Lung (tissue), 11 donors: ENCODE measurements at regions not wholly inside any gene's neighbourhood (a gene's known extent, or its start where the extent isn't known, plus 50 kb on each side); places are given as distances from the start of the nearest gene placed in this dataset.

Source experiments
- ATAC-seq: fragments of 200-7000 bp; cut with Tn5 transposase; one replicate; pipeline ENCODE4 v1.9.1; 2020; ENCODE audit warnings: moderate number of reproducible peaks; ENCODE audit not compliant: insufficient read depth, low FRiP score
- DNase-seq, 3 donors: peaks; one replicate each; pipeline ENCODE4 v3.0.0-alpha.2; 2013 to 2017
- H3K27ac ChIP-seq, 2 donors: one replicate each; pipeline ENCODE4 v1.5.1; 2013; ENCODE audit warnings: mild to moderate bottlenecking in 2 of 2, moderate library complexity in 2 of 2, control low read depth in 1 of 2, inconsistent platforms in 1 of 2, low read depth in 1 of 2, low read length in 1 of 2
- H3K27me3 ChIP-seq, 3 donors: one replicate each; pipeline ENCODE4 v1.5.1; 2013; ENCODE audit warnings: low read length in 2 of 3; ENCODE audit not compliant: control insufficient read depth in 3 of 3, insufficient read depth in 3 of 3
- H3K36me3 ChIP-seq, 4 donors: one replicate each; pipeline ENCODE4 v1.5.1; 2013; ENCODE audit warnings: low read length in 4 of 4, mild to moderate bottlenecking in 1 of 4, moderate library complexity in 1 of 4; ENCODE audit not compliant: control insufficient read depth in 4 of 4, insufficient read depth in 4 of 4
- H3K4me1 ChIP-seq, 5 donors: one replicate each; pipeline ENCODE4 v1.5.1; 2013; ENCODE audit warnings: low read length in 5 of 5, mild to moderate bottlenecking in 2 of 5, moderate library complexity in 1 of 5; ENCODE audit not compliant: control insufficient read depth in 5 of 5, insufficient read depth in 5 of 5
- H3K4me3 ChIP-seq: one replicate; pipeline ENCODE4 v1.5.1; 2013; ENCODE audit warnings: mild to moderate bottlenecking, control low read depth, moderate library complexity
- H3K9ac ChIP-seq, 2 donors: one replicate each; pipeline ENCODE4 v1.5.1; 2013; ENCODE audit warnings: low read length in 2 of 2, control low read depth in 1 of 2; ENCODE audit not compliant: insufficient read depth in 1 of 2
- H3K9me3 ChIP-seq, 4 donors: one replicate each; pipeline ENCODE4 v1.5.1; 2013; ENCODE audit warnings: low read length in 3 of 4, mild to moderate bottlenecking in 1 of 4, moderate library complexity in 1 of 4; ENCODE audit not compliant: control insufficient read depth in 4 of 4, insufficient read depth in 3 of 4
- WGBS, 2 donors: extraction: QIAGEN DNeasy Blood & Tissue Kit; methylation state at CpG; one replicate each; pipeline ENCODE4 v1.1.7; 2013; 5-methylcytosine and 5-hydroxymethylcytosine counted together
- TF ChIP-seq, protein P1 (sequence below): IDR thresholded peaks from 2 replicates; pipeline ENCODE4 v1.5.1; 2012; ENCODE audit warnings: mild to moderate bottlenecking; ENCODE audit errors: control extremely low read depth, extremely low read depth
- donor health status: control.
- donor health status: control.
- donor health status: Bipolar disorder and iron deficiency.
- donor health status: healthy.
- donor health status: DM: yes; HTN: yes; CAD: no.

DNA sequence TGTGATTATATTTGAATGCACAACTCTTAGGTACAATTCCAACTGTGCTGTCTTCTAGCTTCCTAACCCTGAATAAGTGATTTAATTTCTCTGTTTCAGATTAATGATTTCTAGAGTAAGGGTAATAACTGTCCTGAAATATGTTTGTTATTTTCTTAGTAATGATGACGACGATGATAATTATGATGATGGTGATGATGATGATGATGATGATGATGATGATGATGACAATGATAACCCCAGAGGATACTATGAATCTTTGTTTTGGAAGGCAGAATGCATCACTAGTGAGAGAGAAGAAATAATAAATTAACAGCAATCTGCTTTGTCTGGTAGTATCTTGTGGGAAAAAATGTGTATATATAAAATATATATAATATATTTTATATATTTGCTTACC, 317.1 kb upstream of the CDH8 start:
- DNase-seq: no peak
- ATAC-seq: no peak
- Histone ChIP-seq H3K9ac (no peak overlapping the region), H3K4me3 (no peak overlapping the region), H3K9me3 (no peaks in the 10 kb centered on the region), H3K36me3 (no peaks in the 10 kb centered on the region), H3K4me1 (no peaks in the 10 kb centered on the region), H3K27me3 (no peaks in the 10 kb centered on the region), H3K27ac (no peak overlapping the region)
- TF ChIP-seq, protein P1, sequence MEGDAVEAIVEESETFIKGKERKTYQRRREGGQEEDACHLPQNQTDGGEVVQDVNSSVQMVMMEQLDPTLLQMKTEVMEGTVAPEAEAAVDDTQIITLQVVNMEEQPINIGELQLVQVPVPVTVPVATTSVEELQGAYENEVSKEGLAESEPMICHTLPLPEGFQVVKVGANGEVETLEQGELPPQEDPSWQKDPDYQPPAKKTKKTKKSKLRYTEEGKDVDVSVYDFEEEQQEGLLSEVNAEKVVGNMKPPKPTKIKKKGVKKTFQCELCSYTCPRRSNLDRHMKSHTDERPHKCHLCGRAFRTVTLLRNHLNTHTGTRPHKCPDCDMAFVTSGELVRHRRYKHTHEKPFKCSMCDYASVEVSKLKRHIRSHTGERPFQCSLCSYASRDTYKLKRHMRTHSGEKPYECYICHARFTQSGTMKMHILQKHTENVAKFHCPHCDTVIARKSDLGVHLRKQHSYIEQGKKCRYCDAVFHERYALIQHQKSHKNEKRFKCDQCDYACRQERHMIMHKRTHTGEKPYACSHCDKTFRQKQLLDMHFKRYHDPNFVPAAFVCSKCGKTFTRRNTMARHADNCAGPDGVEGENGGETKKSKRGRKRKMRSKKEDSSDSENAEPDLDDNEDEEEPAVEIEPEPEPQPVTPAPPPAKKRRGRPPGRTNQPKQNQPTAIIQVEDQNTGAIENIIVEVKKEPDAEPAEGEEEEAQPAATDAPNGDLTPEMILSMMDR: no peak
- 95 to 96% methylated on average over 2 of the region's 2 CpGs for WGBS, 2 donors

DNA sequence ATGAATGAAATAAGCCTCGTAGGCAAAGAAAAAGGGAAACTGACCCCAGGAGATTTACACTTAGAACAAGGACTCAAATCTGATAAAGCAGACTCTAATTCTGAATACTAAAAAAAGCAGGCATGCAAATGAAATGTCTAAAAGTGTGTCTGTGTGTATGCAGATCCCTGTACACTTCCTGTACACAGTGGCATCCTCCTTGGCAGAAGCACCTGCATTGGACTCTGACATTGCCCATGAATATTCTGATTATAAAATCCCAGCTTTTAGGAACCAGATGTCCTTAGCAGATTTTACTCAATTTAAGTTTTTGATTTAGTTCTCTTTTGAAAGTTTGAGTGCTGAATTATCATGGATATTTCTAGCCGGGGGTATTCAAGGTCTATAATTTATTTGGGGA, 306.0 kb upstream of the CDH8 start:
- Histone ChIP-seq H3K4me3 (no peak overlapping the region), H3K36me3 (no peaks in the 10 kb centered on the region), H3K4me1 (no peaks in the 10 kb centered on the region), H3K9ac (no peak overlapping the region), H3K27me3 (no peaks in the 10 kb centered on the region), H3K9me3 (no peaks in the 10 kb centered on the region), H3K27ac (no peak overlapping the region)
- WGBS, 2 donors: 75 to 90% methylated on average over 2 of the region's 2 CpGs
- TF ChIP-seq, protein P1: no peak
- ATAC-seq (no peak), DNase-seq (no peak)

DNA sequence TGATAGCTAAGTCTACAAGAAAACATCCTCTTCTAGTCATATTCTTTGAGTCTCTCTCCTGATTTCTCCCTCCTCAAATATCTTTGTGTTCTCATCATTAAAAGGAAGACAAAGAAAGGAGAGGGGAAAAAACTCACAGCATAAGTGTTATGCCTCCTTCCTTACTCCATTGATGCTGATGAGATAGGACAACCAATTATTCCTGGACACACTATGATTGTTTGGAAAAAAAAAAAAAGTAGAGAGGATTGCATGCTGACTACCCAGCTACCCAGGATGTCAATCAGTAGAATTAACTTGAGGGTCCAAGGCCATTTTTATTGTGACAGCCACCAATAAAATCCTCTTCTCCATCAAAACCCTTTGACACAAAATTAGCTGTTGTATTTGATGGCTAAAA, 299.1 kb upstream of the CDH8 start:
- H3K4me1 ChIP-seq: no peaks in the 10 kb centered on the region

DNA sequence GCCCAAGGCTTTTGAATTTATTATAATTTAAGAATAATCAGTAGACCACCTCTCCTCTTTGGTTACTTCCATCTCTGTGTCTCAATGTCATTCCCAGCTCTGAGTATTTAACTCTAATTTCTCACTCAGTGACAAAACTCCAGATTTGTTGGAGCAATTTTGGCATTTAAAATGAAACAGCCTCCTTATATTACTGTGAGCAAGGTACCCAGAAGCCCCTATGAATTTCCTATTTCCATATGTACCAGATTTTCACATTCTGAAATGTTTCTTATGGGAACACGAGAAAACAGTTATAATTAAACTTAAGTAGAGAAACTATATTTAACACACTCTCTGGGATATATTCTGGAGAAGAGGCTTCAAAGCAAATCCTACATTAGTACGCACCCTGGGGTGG, 285.4 kb upstream of the CDH8 start:
- ATAC-seq (no peak), DNase-seq (no peak)
- Histone ChIP-seq H3K4me3 (no peak overlapping the region), H3K4me1 (no peaks in the 10 kb centered on the region), H3K9ac (no peak overlapping the region), H3K36me3 (no peaks in the 10 kb centered on the region), H3K9me3 (no peaks in the 10 kb centered on the region), H3K27ac (no peak overlapping the region), H3K27me3 (no peaks in the 10 kb centered on the region)
- TF ChIP-seq, protein P1: no peak
- 90 to 95% methylated on average over 2 of the region's 2 CpGs for WGBS, 2 donors

More for the DNA sequence above, 299.1 kb upstream of the CDH8 start:
- H3K27ac ChIP-seq: no peak overlapping the region
- H3K4me3 ChIP-seq: no peak overlapping the region
- DNase-seq: no peak
- TF ChIP-seq, protein P1: no peak
- no peaks in the 10 kb centered on the region for H3K9me3 ChIP-seq
- H3K27me3 ChIP-seq: no peaks in the 10 kb centered on the region
- no peak overlapping the region for H3K9ac ChIP-seq
- no peaks in the 10 kb centered on the region for H3K36me3 ChIP-seq
- no peak for ATAC-seq
